ENCODE measurements at regions not wholly inside any gene's neighbourhood (a gene's known extent, or its start where the extent isn't known, plus 50 kb on each side); places are given as distances from the start of the nearest gene placed in this dataset.

GRCh38 chr1:55427606-55428005, 212.4 kb upstream of the USP24 start:
- H3K36me3 ChIP-seq (replicated peaks in 1 of 2; ENCODE audit: control insufficient read depth in 1 of 2, insufficient read depth in 2 of 2, low read length in 2 of 2): no peaks in the 10 kb centered on the region
- H3K9ac ChIP-seq (ENCODE audit: insufficient read depth, low read depth, low read length): peak overlapping the region; percentile 7; the same call in 1 of the 2 replicates
- ChIA-PET POLR2A (interaction anchor here (2.1 to 2.6 kb wide), 2 partner anchors 20 to 103 kb away, joined by 10 to 21 read pairs; no protein-coding TSS in a partner anchor), CTCF (ENCODE audit: low intra/inter-chr PET ratio, low total read pairs) (no interaction called here)
- H3K27me3 ChIP-seq (ENCODE audit: control insufficient read depth in 1 of 2, insufficient read depth in 2 of 2, low read length in 2 of 2): no peaks in the 10 kb centered on the region
- in situ Hi-C loops (cut with HindIII; ENCODE audit: extremely low pct_ligation_motif_present, low pct_unique_long_range_greater_than_20kb) (no loop called here), intact Hi-C loops (cut with micrococcal nuclease; ENCODE audit: unreplicated experiment) (loop anchor here (5.0 kb wide), 1 partner anchor 105 kb away; no protein-coding TSS in a partner anchor)
- no peak for TF ChIP-seq SOX5 (CRISPR knock-in tag; IDR thresholded peaks at IDR 0.05; ENCODE audit: borderline replicate concordance)
- TF ChIP-seq, protein P1, sequence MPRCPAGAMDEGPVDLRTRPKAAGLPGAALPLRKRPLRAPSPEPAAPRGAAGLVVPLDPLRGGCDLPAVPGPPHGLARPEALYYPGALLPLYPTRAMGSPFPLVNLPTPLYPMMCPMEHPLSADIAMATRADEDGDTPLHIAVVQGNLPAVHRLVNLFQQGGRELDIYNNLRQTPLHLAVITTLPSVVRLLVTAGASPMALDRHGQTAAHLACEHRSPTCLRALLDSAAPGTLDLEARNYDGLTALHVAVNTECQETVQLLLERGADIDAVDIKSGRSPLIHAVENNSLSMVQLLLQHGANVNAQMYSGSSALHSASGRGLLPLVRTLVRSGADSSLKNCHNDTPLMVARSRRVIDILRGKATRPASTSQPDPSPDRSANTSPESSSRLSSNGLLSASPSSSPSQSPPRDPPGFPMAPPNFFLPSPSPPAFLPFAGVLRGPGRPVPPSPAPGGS (CRISPR knock-in tag; IDR thresholded peaks at IDR 0.05): no peak
- no peak for TF ChIP-seq ZNF652 (CRISPR knock-in tag; IDR thresholded peaks at IDR 0.05; ENCODE audit: borderline replicate concordance, low read depth)
- no peak for TF ChIP-seq SMAD9 (CRISPR knock-in tag; IDR thresholded peaks at IDR 0.05)
- no peaks in the 10 kb centered on the region for H3K9me3 ChIP-seq (ENCODE audit: low read length)
- ATAC-seq: no peak
- DNase-seq (ENCODE audit: low spot score): no peak
- no peak overlapping the region for H3K4me3 ChIP-seq (replicated peaks in 1 of 3; ENCODE audit: insufficient read depth in 1 of 3, low read depth in 2 of 3, low read length in 3 of 3)
- no peak overlapping the region for H2AFZ ChIP-seq (ENCODE audit: low read length)
- no peaks in the 10 kb centered on the region for H3K79me2 ChIP-seq (ENCODE audit: insufficient read depth, low read length)
- H3K4me2 ChIP-seq (ENCODE audit: low read depth, low read length): no peak overlapping the region
- BruUV-seq (replicated peaks): no TSS peak
- no peaks in the 10 kb centered on the region for H4K20me1 ChIP-seq (ENCODE audit: insufficient read depth, low read length)
- 75% methylated on average over 3 of the region's 4 CpGs for WGBS (ENCODE audit: low lambda C conversion rate)
- H3K27ac ChIP-seq (ENCODE audit: extremely low read length, insufficient read depth, low read length): no peak overlapping the region
- no peak for FAIRE-seq
- peaks cover 77% of the 10 kb centered on the region for H3K4me1 ChIP-seq (ENCODE audit: insufficient read depth, low read length)

- ATAC-seq: no peak
- no peaks in the 10 kb centered on the region for H3K9me3 ChIP-seq (ENCODE audit: low read length)
- H3K4me2 ChIP-seq (ENCODE audit: low read depth, low read length): no peak overlapping the region
- in situ Hi-C loops (cut with HindIII; ENCODE audit: extremely low pct_ligation_motif_present, low pct_unique_long_range_greater_than_20kb) (no loop called here), intact Hi-C loops (cut with micrococcal nuclease; ENCODE audit: unreplicated experiment) (loop anchor here (5.0 kb wide), 1 partner anchor 106 kb away; no protein-coding TSS in a partner anchor)
- H3K27ac ChIP-seq (ENCODE audit: extremely low read length, insufficient read depth, low read length): no peak overlapping the region
- POLR2A ChIA-PET: no interaction called here
- H3K4me3 ChIP-seq (replicated peaks in 1 of 3; ENCODE audit: insufficient read depth in 1 of 3, low read depth in 2 of 3, low read length in 3 of 3): no peak overlapping the region
- H4K20me1 ChIP-seq (ENCODE audit: insufficient read depth, low read length): no peaks in the 10 kb centered on the region
- 62% methylated on average over 2 of the region's 2 CpGs for WGBS (ENCODE audit: low lambda C conversion rate)
- no peak for FAIRE-seq
- DNase-seq (ENCODE audit: low spot score): no peak
- no TSS peak for BruUV-seq (replicated peaks)
- no peaks in the 10 kb centered on the region for H3K79me2 ChIP-seq (ENCODE audit: insufficient read depth, low read length)
- CTCF ChIA-PET (ENCODE audit: low intra/inter-chr PET ratio, low total read pairs): no interaction called here
- no peak overlapping the region for H2AFZ ChIP-seq (ENCODE audit: low read length)
- no peaks in the 10 kb centered on the region for H3K27me3 ChIP-seq (ENCODE audit: control insufficient read depth in 1 of 2, insufficient read depth in 2 of 2, low read length in 2 of 2)
- no peaks in the 10 kb centered on the region for H3K36me3 ChIP-seq (replicated peaks in 1 of 2; ENCODE audit: control insufficient read depth in 1 of 2, insufficient read depth in 2 of 2, low read length in 2 of 2)
- H3K9ac ChIP-seq (ENCODE audit: insufficient read depth, low read depth, low read length): no peak overlapping the region
- H3K4me1 ChIP-seq (ENCODE audit: insufficient read depth, low read length): peaks cover 81% of the 10 kb centered on the region
- TF ChIP-seq THRA (CRISPR knock-in tag; IDR thresholded peaks at IDR 0.05; ENCODE audit: borderline replicate concordance) (peak; percentile 24; the same call in 1 of the 2 replicates), FOXA1 (IDR thresholded peaks at IDR 0.05) (no peak), FOXA1 (CRISPR knock-in tag; IDR thresholded peaks at IDR 0.05) (peak; percentile 76), TEAD3 (CRISPR knock-in tag; optimal IDR thresholded peaks at IDR 0.05; ENCODE audit: borderline replicate concordance) (peak; percentile 5)
- TF ChIP-seq, protein P2, sequence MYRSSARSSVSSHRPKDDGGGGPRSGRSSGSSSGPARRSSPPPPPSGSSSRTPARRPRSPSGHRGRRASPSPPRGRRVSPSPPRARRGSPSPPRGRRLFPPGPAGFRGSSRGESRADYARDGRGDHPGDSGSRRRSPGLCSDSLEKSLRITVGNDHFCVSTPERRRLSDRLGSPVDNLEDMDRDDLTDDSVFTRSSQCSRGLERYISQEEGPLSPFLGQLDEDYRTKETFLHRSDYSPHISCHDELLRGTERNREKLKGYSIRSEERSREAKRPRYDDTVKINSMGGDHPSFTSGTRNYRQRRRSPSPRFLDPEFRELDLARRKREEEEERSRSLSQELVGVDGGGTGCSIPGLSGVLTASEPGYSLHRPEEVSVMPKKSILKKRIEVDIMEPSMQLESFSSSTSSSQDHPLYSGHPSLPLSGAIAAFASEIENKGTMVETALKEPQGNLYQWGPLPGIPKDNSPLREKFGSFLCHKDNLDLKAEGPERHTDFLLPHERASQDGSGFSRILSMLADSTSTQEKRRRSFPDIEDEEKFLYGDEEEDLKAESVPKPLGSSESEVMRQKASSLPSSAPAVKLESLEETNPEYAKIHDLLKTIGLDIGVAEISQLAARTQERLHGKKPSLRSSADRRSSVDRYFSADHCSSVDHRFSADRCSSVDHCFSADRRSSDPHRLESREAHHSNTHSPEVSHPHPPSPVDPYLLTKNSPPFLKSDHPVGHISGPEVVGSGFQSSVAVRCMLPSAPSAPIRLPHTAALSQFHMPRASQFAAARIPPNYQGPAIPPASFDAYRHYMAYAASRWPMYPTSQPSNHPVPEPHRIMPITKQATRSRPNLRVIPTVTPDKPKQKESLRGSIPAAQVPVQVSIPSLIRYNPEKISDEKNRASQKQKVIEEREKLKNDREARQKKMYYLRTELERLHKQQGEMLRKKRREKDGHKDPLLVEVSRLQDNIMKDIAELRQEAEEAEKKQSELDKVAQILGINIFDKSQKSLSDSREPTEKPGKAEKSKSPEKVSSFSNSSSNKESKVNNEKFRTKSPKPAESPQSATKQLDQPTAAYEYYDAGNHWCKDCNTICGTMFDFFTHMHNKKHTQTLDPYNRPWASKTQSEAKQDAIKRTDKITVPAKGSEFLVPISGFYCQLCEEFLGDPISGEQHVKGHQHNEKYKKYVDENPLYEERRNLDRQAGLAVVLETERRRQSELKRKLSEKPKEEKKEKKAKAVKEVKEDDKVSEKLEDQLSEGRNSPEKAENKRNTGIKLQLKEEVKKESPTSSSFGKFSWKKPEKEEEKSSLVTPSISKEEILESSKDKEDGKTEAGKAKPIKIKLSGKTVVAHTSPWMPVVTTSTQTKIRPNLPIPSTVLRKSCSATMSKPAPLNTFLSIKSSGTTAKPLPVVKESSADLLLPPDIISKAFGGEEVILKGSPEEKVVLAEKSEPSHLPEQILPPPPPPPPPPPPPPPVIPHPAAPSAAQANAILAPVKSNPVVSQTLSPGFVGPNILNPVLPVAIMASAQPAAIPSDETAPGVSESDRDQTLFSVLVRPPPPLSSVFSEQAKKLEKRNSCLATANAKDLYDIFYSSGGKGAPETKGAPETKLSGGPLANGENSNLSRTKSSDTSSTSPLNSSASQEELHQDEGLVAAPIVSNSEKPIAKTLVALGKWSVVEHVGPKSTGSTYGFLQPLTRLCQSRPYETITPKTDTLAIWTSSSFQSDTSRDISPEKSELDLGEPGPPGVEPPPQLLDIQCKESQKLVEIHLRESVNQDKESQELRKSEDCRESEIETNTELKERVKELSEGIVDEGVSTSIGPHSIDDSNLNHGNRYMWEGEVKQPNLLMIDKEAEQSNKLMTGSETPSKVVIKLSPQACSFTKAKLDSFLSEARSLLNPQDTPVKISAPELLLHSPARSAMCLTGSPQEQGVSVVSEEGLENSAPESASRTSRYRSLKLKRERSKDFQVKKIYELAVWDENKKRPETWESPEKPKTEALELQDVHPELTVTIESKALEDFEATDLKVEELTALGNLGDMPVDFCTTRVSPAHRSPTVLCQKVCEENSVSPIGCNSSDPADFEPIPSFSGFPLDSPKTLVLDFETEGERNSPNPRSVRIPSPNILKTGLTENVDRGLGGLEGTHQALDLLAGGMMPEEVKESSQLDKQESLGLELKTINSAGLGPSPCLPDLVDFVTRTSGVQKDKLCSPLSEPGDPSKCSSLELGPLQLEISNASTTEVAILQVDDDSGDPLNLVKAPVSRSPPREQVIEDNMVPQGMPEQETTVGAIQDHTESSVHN (CRISPR knock-in tag; IDR thresholded peaks at IDR 0.05): no peak
Measured at GRCh38 chr1:55426619-55427018, 211.5 kb upstream of the USP24 start.
